ENCODE measurements at regions not wholly inside any gene's neighbourhood (a gene's known extent, or its start where the extent isn't known, plus 50 kb on each side); places are given as distances from the start of the nearest gene placed in this dataset.

GRCh38 chr3:177935047-177935446 lies 601.2 kb upstream of the KCNMB2 start:
- TF ChIP-seq POLR2AphosphoS5 (IDR thresholded peaks at IDR 0.05; ENCODE audit: low read depth, low read length) (no peak), TAF1 (IDR thresholded peaks at IDR 0.05; ENCODE audit: borderline replicate concordance, insufficient read depth, low read length) (no peak), REST (IDR thresholded peaks at IDR 0.05; ENCODE audit: insufficient read depth in 1 of 2, low read depth in 2 of 2, low read length in 2 of 2) (peak in 1 of 2 experiments; percentile 17; a peak in 1 of 4 replicates), FOXP2 (optimal IDR thresholded peaks at IDR 0.05; ENCODE audit: borderline replicate concordance, extremely low read depth, extremely low read length, insufficient read depth) (no peak), SIN3A (IDR thresholded peaks at IDR 0.05; ENCODE audit: borderline replicate concordance, insufficient read depth, low read length) (no peak)
